HG03159 (cell line): ENCODE measurements at regions not wholly inside any gene's neighbourhood (a gene's known extent, or its start where the extent isn't known, plus 50 kb on each side); places are given as distances from the start of the nearest gene placed in this dataset.
"Not testable (repeated sequence)": the region's sequence is repeated elsewhere in the genome, so short reads cannot be mapped to it uniquely, and the experiment has no call there.

Experiments used
- ATAC-seq: cut with Tn5 transposase; IDR thresholded peaks from one replicate; pipeline ENCODE4 v1.9.1; 2021; ENCODE audit warnings: mild to moderate bottlenecking, moderate library complexity; ENCODE audit not compliant: unreplicated experiment

GRCh38 chr2:8327371-8328100 lies 354.3 kb upstream of the ID2 start:
- no peak for ATAC-seq

- ATAC-seq, result no peak
Observed at GRCh38 chr2:8328217-8328616, 353.6 kb upstream of the ID2 start.

- no peak for ATAC-seq
Observed at GRCh38 chr2:8329660-8330622, 351.9 kb upstream of the ID2 start.

- no peak for ATAC-seq
Observed at GRCh38 chr2:8331068-8331467, 350.8 kb upstream of the ID2 start.

GRCh38 chr2:8332646-8333045 lies 349.2 kb upstream of the ID2 start:
- no peak for ATAC-seq

- no peak for ATAC-seq
Observed at GRCh38 chr2:8333177-8333831, 348.6 kb upstream of the ID2 start.

- ATAC-seq, result not testable (repeated sequence)
Observed at GRCh38 chr2:8333832-8334187, 348.0 kb upstream of the ID2 start.

GRCh38 chr2:8334866-8335325 lies 347.0 kb upstream of the ID2 start:
- no peak for ATAC-seq

GRCh38 chr2:8335801-8336200 lies 346.1 kb upstream of the ID2 start:
- no peak for ATAC-seq

GRCh38 chr2:8337321-8337720 lies 344.5 kb upstream of the ID2 start:
- no peak for ATAC-seq

GRCh38 chr2:8342407-8342806 lies 339.4 kb upstream of the ID2 start:
- ATAC-seq, result no peak

- ATAC-seq, result no peak
Observed at GRCh38 chr2:8343031-8343430, 338.8 kb upstream of the ID2 start.

- ATAC-seq, result no peak
Observed at GRCh38 chr2:8344144-8345097, 337.4 kb upstream of the ID2 start.

GRCh38 chr2:8345200-8345599 lies 336.7 kb upstream of the ID2 start:
- no peak for ATAC-seq

- no peak for ATAC-seq
Observed at GRCh38 chr2:8346208-8346607, 335.6 kb upstream of the ID2 start.

GRCh38 chr2:8346706-8347430 lies 335.0 kb upstream of the ID2 start:
- no peak for ATAC-seq

- not testable (repeated sequence) for ATAC-seq
Observed at GRCh38 chr2:8348911-8349310, 332.9 kb upstream of the ID2 start.

GRCh38 chr2:8352296-8352695 lies 329.6 kb upstream of the ID2 start:
- no peak for ATAC-seq

GRCh38 chr2:8352989-8353388 lies 328.9 kb upstream of the ID2 start:
- ATAC-seq, result no peak
